HG03060 (cell line): ENCODE measurements at regions not wholly inside any gene's neighbourhood (a gene's known extent, or its start where the extent isn't known, plus 50 kb on each side); places are given as distances from the start of the nearest gene placed in this dataset.
"Not testable (repeated sequence)": the region's sequence is repeated elsewhere in the genome, so short reads cannot be mapped to it uniquely, and the experiment has no call there.

ENCODE experiments used
- ATAC-seq: cut with Tn5 transposase; IDR thresholded peaks from one replicate; pipeline ENCODE4 v1.9.1; 2021; ENCODE audit warnings: low read depth, moderate number of reproducible peaks; ENCODE audit not compliant: unreplicated experiment

DNA sequence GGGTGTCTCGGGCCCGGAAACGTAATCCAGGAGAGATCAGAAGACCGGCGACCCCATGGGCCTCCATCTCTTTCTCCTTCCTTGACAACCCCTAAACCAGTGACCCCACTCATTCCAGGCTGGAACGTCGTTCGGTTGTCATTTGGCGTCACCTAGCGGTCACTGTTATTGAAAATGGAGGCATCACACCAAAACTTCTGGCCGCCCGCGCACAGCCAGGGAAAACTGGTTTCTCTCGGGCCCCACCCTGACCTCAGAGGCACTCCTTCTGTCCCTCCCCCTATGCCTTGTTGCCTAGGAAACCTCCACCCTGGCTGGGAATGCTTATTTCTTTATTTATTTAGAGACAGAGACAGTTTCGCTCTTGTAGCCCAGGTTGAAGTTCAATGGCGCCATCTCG, 2327.3 kb upstream of the TPTE start:
- not testable (repeated sequence) for ATAC-seq

DNA sequence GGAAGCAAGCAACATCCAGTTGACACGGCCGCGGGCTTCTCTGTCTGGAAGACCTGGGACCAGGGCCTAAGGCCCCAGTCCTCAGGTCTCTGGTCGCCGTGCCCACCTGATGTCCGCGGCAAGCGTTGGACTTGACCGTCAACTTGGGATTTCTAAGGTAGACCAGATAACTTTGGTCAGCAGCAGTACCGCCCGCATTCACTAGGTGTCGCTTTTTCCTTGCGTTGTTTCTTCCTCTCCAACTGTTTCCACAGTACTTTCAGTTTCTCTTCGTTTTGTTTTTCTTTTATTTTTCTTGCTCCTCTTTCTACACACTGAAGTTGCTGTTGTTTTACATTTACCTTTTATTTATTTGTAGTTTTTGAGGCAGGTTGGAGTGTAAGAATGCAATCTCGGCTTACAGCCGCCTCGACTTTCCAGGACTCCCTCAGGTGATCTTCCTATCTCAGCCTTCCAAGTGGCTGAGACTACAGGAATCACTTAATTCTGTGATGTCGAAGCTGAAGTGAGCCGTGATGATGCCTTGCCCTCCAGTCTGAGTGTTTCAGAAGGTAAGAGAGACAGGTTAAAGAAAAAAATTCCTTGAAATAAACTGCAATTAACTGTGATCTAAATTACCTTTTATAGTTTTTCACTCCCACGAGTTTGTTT, 2323.9 kb upstream of the TPTE start:
- not testable (repeated sequence) for ATAC-seq

DNA sequence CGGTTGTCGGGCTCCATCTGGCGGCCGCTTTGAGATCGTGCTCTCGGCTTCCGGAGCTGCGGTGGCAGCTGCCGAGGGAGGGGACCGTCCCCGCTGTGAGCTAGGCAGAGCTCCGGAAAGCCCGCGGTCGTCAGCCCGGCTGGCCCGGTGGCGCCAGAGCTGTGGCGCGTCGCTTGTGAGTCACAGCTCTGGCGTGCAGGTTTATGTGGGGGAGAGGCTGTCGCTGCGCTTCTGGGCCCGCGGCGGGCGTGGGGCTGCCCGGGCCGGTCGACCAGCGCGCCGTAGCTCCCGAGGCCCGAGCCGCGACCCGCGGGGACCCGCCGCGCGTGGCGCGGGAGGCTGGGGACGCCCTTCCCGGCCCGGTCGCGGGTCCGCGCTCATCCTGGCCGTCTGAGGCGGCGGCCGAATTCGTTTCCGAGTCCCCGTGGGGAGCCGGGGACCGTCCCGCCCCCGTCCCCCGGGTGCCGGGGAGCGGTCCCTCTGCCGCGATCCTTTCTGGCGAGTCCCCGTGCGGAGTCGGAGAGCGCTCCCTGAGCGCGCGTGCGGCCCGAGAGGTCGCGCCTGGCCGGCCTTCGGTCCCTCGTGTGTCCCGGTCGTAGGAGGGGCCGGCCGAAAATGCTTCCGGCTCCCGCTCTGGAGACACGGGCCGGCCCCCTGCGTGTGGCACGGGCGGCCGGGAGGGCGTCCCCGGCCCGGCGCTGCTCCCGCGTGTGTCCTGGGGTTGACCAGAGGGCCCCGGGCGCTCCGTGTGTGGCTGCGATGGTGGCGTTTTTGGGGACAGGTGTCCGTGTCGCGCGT, 2316.1 kb upstream of the TPTE start:
- ATAC-seq, result not testable (repeated sequence)

DNA sequence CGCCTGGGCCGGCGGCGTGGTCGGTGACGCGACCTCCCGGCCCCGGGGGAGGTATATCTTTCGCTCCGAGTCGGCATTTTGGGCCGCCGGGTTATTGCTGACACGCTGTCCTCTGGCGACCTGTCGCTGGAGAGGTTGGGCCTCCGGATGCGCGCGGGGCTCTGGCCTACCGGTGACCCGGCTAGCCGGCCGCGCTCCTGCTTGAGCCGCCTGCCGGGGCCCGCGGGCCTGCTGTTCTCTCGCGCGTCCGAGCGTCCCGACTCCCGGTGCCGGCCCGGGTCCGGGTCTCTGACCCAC, 2315.5 kb upstream of the TPTE start:
- not testable (repeated sequence) for ATAC-seq

DNA sequence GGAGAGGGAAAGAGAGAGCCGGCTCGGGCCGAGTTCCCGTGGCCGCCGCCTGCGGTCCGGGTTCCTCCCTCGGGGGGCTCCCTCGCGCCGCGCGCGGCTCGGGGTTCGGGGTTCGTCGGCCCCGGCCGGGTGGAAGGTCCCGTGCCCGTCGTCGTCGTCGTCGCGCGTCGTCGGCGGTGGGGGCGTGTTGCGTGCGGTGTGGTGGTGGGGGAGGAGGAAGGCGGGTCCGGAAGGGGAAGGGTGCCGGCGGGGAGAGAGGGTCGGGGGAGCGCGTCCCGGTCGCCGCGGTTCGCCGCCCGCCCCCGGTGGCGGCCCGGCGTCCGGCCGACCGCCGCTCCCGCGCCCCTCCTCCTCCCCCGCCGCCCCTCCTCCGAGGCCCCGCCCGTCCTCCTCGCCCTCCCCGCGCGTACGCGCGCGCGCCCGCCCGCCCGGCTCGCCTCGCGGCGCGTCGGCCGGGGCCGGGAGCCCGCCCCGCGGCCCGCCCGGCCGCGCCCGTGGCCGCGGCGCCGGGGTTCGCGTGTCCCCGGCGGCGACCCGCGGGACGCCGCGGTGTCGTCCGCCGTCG, 2308.3 kb upstream of the TPTE start:
- ATAC-seq, result not testable (repeated sequence)

DNA sequence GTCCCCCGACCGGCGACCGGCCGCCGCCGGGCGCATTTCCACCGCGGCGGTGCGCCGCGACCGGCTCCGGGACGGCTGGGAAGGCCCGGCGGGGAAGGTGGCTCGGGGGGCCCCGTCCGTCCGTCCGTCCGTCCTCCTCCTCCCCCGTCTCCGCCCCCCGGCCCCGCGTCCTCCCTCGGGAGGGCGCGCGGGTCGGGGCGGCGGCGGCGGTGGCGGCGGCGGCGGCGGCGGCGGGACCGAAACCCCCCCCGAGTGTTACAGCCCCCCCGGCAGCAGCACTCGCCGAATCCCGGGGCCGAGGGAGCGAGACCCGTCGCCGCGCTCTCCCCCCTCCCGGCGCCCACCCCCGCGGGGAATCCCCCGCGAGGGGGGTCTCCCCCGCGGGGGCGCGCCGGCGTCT, 2306.8 kb upstream of the TPTE start:
- ATAC-seq, result not testable (repeated sequence)

GRCh38 chr21:8229366-8230150, 2291.8 kb upstream of the TPTE start:
- ATAC-seq, result not testable (repeated sequence)

DNA sequence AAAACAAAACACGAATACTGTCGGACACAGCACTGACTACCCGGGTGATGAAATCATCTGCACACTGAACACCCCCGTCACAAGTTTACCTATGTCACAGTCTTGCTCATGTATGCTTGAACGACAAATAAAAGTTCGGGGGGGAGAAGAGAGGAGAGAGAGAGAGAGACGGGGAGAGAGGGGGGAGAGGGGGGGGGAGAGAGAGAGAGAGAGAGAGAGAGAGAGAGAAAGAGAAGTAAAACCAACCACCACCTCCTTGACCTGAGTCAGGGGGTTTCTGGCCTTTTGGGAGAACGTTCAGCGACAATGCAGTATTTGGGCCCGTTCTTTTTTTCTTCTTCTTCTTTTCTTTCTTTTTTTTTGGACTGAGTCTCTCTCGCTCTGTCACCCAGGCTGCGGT, 2290.1 kb upstream of the TPTE start:
- not testable (repeated sequence) for ATAC-seq

DNA sequence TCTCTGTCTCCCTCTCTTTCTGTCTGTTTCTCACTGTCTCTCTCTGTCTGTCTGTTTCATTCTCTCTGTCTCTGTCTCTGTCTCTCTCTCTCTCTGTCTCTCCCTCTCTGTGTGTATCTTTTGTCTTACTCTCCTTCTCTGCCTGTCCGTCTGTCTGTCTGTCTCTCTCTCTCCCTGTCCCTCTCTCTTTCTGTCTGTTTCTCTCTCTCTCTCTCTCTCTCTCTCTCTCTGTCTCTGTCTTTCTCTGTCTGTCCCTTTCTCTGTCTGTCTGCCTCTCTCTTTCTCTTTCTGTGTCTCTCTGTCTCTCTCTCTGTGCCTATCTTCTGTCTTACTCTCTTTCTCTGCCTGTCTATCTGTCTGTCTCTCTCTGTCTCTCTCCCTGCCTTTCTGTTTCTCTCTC, 2288.4 kb upstream of the TPTE start:
- not testable (repeated sequence) for ATAC-seq

DNA sequence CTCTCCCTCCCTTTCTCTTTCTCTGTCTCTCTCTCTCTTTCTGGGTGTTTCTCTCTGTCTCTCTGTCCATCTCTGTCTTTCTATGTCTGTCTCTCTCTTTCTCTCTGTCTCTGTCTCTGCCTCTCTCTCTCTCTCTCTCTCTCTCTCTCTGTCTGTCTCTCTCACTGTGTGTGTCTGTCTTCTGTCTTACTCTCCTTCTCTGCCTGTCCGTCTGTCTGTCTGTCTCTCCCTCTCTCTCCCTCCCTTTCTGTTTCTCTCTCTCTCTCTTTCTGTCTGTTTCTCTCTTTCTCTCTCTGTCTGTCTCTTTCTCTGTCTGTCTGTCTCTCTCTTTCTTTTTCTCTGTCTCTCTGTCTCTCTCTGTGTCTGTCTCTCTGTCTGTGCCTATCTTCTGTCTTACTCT, 2287.3 kb upstream of the TPTE start:
- ATAC-seq, result not testable (repeated sequence)

GRCh38 chr21:8244723-8245641, 2276.4 kb upstream of the TPTE start:
- ATAC-seq, result peak; percentile 31

GRCh38 chr21:8245642-8246402, 2275.6 kb upstream of the TPTE start:
- peak; percentile 73 for ATAC-seq

GRCh38 chr21:8251701-8252100, 2269.7 kb upstream of the TPTE start:
- not testable (repeated sequence) for ATAC-seq

- not testable (repeated sequence) for ATAC-seq
Observed at GRCh38 chr21:8255094-8255493, 2266.3 kb upstream of the TPTE start.

DNA sequence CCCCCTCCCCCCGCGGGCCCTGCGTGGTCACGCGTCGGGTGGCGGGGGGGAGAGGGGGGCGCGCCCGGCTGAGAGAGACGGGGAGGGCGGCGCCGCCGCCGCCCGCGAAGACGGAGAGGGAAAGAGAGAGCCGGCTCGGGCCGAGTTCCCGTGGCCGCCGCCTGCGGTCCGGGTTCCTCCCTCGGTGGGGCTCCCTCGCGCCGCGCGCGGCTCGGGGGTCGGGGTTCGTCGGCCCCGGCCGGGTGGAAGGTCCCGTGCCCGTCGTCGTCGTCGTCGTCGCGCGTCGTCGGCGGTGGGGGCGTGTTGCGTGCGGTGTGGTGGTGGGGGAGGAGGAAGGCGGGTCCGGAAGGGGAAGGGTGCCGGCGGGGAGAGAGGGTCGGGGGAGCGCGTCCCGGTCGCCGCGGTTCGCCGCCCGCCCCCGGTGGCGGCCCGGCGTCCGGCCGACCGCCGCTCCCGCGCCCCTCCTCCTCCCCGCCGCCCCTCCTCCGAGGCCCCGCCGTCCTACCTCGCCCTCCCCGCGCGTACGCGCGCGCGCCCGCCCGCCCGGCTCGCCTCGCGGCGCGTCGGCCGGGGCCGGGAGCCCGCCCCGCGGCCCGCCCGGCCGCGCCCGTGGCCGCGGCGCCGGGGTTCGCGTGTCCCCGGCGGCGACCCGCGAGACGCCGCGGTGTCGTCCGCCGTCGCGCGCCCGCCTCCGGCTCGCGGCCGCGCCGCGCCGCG, 2264.1 kb upstream of the TPTE start:
- ATAC-seq, result not testable (repeated sequence)

- ATAC-seq, result not testable (repeated sequence)
Observed at GRCh38 chr21:8260065-8260627, 2261.2 kb upstream of the TPTE start.
